ENCODE measurements at regions not wholly inside any gene's neighbourhood (a gene's known extent, or its start where the extent isn't known, plus 50 kb on each side); places are given as distances from the start of the nearest gene placed in this dataset.

DNA sequence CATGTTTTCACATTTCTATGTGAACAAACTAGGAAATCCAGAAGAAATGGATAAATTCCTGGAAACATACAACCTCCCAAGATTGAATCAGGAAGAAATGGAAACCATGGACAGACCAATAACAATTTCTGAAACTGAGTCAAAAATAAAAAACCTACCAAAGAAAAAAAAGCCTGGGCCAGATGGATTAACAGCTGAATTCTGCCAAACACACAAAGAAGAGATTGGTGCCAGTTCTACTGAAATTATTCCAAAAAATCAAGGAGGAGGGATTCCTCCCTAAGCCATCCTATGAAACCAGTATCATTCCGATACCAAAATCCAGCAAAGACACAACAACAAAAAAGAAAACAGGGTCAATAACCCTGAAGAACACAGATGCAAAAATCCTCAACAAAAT lies 166.9 kb upstream of the FBXL7 start:
- Histone ChIP-seq H3K27ac (ENCODE audit: insufficient read depth, low read depth, low read length) (no peak overlapping the region), H3K4me2 (ENCODE audit: insufficient read depth, low read length) (no peak overlapping the region), H3K9me1 (replicated peaks; ENCODE audit: control insufficient read depth, extremely low read depth, insufficient read depth, low read length) (no peaks in the 10 kb centered on the region), H3K4me3 (replicated peaks in 1 of 3; ENCODE audit: insufficient read depth in 1 of 3, low read depth in 1 of 3, low read length in 3 of 3) (no peak overlapping the region), H3K27me3 (ENCODE audit: control insufficient read depth in 2 of 2, insufficient read depth in 2 of 2, low read length in 2 of 2) (no peaks in the 10 kb centered on the region), H2AFZ (ENCODE audit: low read depth, low read length) (no peak overlapping the region), H3K9me3 (replicated peaks; ENCODE audit: control insufficient read depth, insufficient read depth, low read length) (no peaks in the 10 kb centered on the region), H3K4me1 (ENCODE audit: control insufficient read depth, extremely low read depth, insufficient read depth, low read length) (no peaks in the 10 kb centered on the region), H3K36me3 (ENCODE audit: control insufficient read depth in 2 of 2, extremely low read depth in 1 of 2, insufficient read depth in 2 of 2, low read length in 2 of 2) (no peaks in the 10 kb centered on the region), H3K79me2 (ENCODE audit: control insufficient read depth, insufficient read depth, low read length) (no peaks in the 10 kb centered on the region), H3K9ac (replicated peaks; ENCODE audit: extremely low read depth, insufficient read depth, low read length) (no peak overlapping the region), H4K20me1 (replicated peaks; ENCODE audit: control insufficient read depth, extremely low read depth, insufficient read depth, low read length) (no peaks in the 10 kb centered on the region)
- FAIRE-seq (no peak), DNase-seq (ENCODE audit: low read depth, low spot score) (no peak)
- TF ChIP-seq EZH2 (IDR thresholded peaks at IDR 0.05; ENCODE audit: borderline replicate concordance, low read depth, low read length, severe bottlenecking) (no peak), FOS (IDR thresholded peaks at IDR 0.05; ENCODE audit: borderline replicate concordance, insufficient read depth, low read length) (no peak), POLR2A (IDR thresholded peaks at IDR 0.05; ENCODE audit: low read depth, low read length) (no peak), JUN (IDR thresholded peaks at IDR 0.05; ENCODE audit: borderline replicate concordance, insufficient read depth, insufficient read length, low read depth) (no peak), GATA2 (IDR thresholded peaks at IDR 0.05; ENCODE audit: insufficient read depth, insufficient read length, low read depth, low read length) (no peak)
- TF ChIP-seq, protein P1, sequence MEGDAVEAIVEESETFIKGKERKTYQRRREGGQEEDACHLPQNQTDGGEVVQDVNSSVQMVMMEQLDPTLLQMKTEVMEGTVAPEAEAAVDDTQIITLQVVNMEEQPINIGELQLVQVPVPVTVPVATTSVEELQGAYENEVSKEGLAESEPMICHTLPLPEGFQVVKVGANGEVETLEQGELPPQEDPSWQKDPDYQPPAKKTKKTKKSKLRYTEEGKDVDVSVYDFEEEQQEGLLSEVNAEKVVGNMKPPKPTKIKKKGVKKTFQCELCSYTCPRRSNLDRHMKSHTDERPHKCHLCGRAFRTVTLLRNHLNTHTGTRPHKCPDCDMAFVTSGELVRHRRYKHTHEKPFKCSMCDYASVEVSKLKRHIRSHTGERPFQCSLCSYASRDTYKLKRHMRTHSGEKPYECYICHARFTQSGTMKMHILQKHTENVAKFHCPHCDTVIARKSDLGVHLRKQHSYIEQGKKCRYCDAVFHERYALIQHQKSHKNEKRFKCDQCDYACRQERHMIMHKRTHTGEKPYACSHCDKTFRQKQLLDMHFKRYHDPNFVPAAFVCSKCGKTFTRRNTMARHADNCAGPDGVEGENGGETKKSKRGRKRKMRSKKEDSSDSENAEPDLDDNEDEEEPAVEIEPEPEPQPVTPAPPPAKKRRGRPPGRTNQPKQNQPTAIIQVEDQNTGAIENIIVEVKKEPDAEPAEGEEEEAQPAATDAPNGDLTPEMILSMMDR (IDR thresholded peaks at IDR 0.05; ENCODE audit: extremely low read depth in 1 of 2, insufficient read depth in 1 of 2, low read depth in 1 of 2, low read length in 2 of 2) = no peak
- POLR2A ChIA-PET = no interaction called here
- dilution Hi-C loops (cut with MboI; ENCODE audit: extremely low pct_ligation_motif_present, low sequenced_read_pairs) (no loop called here), intact Hi-C loops (cut with micrococcal nuclease) (no loop called here)
- no TSS peak for BruUV-seq (replicated peaks)
- CTCF ChIA-PET = interaction anchor here (1.0 kb wide), 1 partner anchor 12 kb away, joined by 5 read pairs; no protein-coding TSS in a partner anchor

DNA sequence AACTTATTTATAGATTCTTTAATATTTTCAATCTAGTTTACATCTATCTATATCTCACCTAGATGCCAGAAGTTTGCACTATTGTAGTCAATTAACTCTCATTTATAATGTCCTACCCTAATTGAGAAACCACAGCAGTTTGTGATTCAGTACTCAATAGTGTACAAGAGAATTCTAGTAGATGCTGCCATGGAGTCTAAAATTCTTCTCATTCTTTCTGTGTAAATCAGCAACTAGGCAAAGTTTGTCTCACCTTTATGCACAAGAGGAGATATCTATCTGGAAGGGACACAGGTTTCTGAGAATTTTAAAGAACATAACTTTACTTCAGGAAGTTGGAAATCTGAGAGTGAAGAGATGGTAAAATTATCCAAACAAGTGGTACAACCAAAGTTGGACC lies 173.0 kb upstream of the FBXL7 start:
- Histone ChIP-seq H3K79me2 (ENCODE audit: control insufficient read depth, insufficient read depth, low read length) (no peaks in the 10 kb centered on the region), H3K4me2 (ENCODE audit: insufficient read depth, low read length) (no peak overlapping the region), H4K20me1 (replicated peaks; ENCODE audit: control insufficient read depth, extremely low read depth, insufficient read depth, low read length) (no peaks in the 10 kb centered on the region), H3K9me1 (replicated peaks; ENCODE audit: control insufficient read depth, extremely low read depth, insufficient read depth, low read length) (no peaks in the 10 kb centered on the region), H3K9me3 (replicated peaks; ENCODE audit: control insufficient read depth, insufficient read depth, low read length) (no peaks in the 10 kb centered on the region), H3K27ac (ENCODE audit: insufficient read depth, low read depth, low read length) (no peak overlapping the region), H3K36me3 (ENCODE audit: control insufficient read depth in 2 of 2, extremely low read depth in 1 of 2, insufficient read depth in 2 of 2, low read length in 2 of 2) (no peaks in the 10 kb centered on the region), H2AFZ (ENCODE audit: low read depth, low read length) (no peak overlapping the region), H3K4me3 (replicated peaks in 1 of 3; ENCODE audit: insufficient read depth in 1 of 3, low read depth in 1 of 3, low read length in 3 of 3) (no peak overlapping the region), H3K9ac (replicated peaks; ENCODE audit: extremely low read depth, insufficient read depth, low read length) (no peak overlapping the region), H3K4me1 (ENCODE audit: control insufficient read depth, extremely low read depth, insufficient read depth, low read length) (no peaks in the 10 kb centered on the region), H3K27me3 (ENCODE audit: control insufficient read depth in 2 of 2, insufficient read depth in 2 of 2, low read length in 2 of 2) (no peaks in the 10 kb centered on the region)
- dilution Hi-C loops (cut with MboI; ENCODE audit: extremely low pct_ligation_motif_present, low sequenced_read_pairs) = no loop called here
- TF ChIP-seq POLR2AphosphoS5 (IDR thresholded peaks at IDR 0.05; ENCODE audit: insufficient read depth, low read depth, low read length) = no peak
- TF ChIP-seq JUN (IDR thresholded peaks at IDR 0.05; ENCODE audit: borderline replicate concordance, insufficient read depth, insufficient read length, low read depth) = no peak
- TF ChIP-seq, protein P2, sequence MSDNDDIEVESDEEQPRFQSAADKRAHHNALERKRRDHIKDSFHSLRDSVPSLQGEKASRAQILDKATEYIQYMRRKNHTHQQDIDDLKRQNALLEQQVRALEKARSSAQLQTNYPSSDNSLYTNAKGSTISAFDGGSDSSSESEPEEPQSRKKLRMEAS (IDR thresholded peaks at IDR 0.05; ENCODE audit: insufficient read depth, insufficient read length) = no peak
- DNase-seq (ENCODE audit: low read depth, low spot score) (no peak), FAIRE-seq (no peak)
- no TSS peak for BruUV-seq (replicated peaks)
- intact Hi-C loops (cut with micrococcal nuclease) = no loop called here
- ChIA-PET CTCF (no interaction called here), POLR2A (no interaction called here)

All from endothelial cell of umbilical vein (primary cell).